Small intestine (tissue), 7 donors: ENCODE measurements at regions not wholly inside any gene's neighbourhood (a gene's known extent, or its start where the extent isn't known, plus 50 kb on each side); places are given as distances from the start of the nearest gene placed in this dataset.

Experiments used
- DNase-seq, 2 donors: peaks; one replicate each; pipeline versions ENCODE4 v3.0.0 to v3.0.0-alpha.2; 2013
- FAIRE-seq: peaks from 2 replicates; lab custom pipeline; 2012; peaks lifted over from hg19 to GRCh38; lab: Jason Lieb, UNC
- H3K27ac ChIP-seq, 3 donors: one replicate each; pipeline ENCODE4 v1.5.1; 2013; ENCODE audit warnings: low read length in 2 of 3, mild to moderate bottlenecking in 2 of 3, control low read depth in 1 of 3, inconsistent platforms in 1 of 3, low read depth in 1 of 3, moderate library complexity in 1 of 3
- H3K27me3 ChIP-seq, 3 donors: one replicate each; pipeline ENCODE4 v1.6.1; 2013; ENCODE audit warnings: low read length in 3 of 3, inconsistent platforms in 1 of 3; ENCODE audit not compliant: control insufficient read depth in 3 of 3, insufficient read depth in 3 of 3
- H3K36me3 ChIP-seq, 3 donors: one replicate each; pipeline ENCODE4 v1.6.1; 2013; ENCODE audit warnings: low read length in 3 of 3, inconsistent platforms in 1 of 3, low read depth in 1 of 3, mild to moderate bottlenecking in 1 of 3, moderate library complexity in 1 of 3; ENCODE audit not compliant: control insufficient read depth in 3 of 3, insufficient read depth in 2 of 3
- H3K4me1 ChIP-seq, 3 donors: one replicate each; pipeline ENCODE4 v1.6.1; 2013; ENCODE audit warnings: low read length in 2 of 3, inconsistent platforms in 1 of 3, low read depth in 1 of 3, mild to moderate bottlenecking in 1 of 3, moderate library complexity in 1 of 3; ENCODE audit not compliant: control insufficient read depth in 3 of 3, insufficient read depth in 2 of 3
- H3K4me3 ChIP-seq, 3 donors: one replicate each; pipeline ENCODE4 v1.5.1; 2013; ENCODE audit warnings: low read length in 3 of 3, control low read depth in 1 of 3, inconsistent platforms in 1 of 3, low read depth in 1 of 3, mild to moderate bottlenecking in 1 of 3, moderate library complexity in 1 of 3
- H3K9me3 ChIP-seq, 2 donors: one replicate each; pipeline ENCODE4 v1.6.1; 2013; ENCODE audit warnings: low read depth in 1 of 2, low read length in 1 of 2; ENCODE audit not compliant: control insufficient read depth in 2 of 2, insufficient read depth in 1 of 2
- WGBS, 3 donors: extraction: QIAGEN DNeasy Blood & Tissue Kit; methylation state at CpG; one replicate each; pipeline ENCODE4 v1.1.7; 2013; 5-methylcytosine and 5-hydroxymethylcytosine counted together
- donor health status: healthy with polysubstance abuse.
- donor health status: control.
- donor health status: control.
- donor health status: Bipolar disorder and iron deficiency.
- donor health status: healthy.

GRCh38 chr9:16025627-16026026 is 472.8 kb downstream of the CCDC171 start:
- FAIRE-seq = no peak
- Histone ChIP-seq H3K9me3 (peaks cover 0 to 4% of the 10 kb centered on the region in 2 donors), H3K4me3 (no peak overlapping the region), H3K4me1 (no peaks in the 10 kb centered on the region), H3K36me3 (no peaks in the 10 kb centered on the region), H3K27me3 (peaks cover 0 to 1% (median 0%) of the 10 kb centered on the region in 3 donors), H3K27ac (no peak overlapping the region)
- no peak for DNase-seq
- WGBS, 3 donors = 86 to 91% (median 87%) methylated on average over 2 of the region's 2 CpGs

DNA sequence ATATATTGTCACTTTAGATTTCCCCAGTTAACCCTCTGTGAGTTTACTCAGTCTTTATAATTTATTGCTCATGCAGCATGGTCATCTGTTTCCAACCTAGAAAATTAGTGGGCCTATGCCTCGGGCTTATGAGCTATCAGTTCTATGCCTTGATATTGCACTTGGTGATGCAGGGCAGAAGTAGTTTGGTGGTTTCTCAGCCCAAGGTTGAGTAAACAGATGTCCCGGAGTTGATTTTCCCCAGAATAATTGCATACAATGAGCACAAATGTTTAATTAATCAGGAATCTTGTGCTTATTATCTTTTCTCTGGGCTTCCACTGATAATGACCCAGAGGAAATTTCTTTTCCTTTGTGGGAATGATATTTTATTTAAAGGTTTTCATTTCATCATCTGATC is 474.0 kb downstream of the CCDC171 start:
- DNase-seq = no peak
- Histone ChIP-seq H3K9me3 (peaks cover 0 to 4% of the 10 kb centered on the region in 2 donors), H3K4me1 (no peaks in the 10 kb centered on the region), H3K27me3 (peaks cover 0 to 1% (median 0%) of the 10 kb centered on the region in 3 donors), H3K36me3 (no peaks in the 10 kb centered on the region), H3K27ac (no peak overlapping the region), H3K4me3 (no peak overlapping the region)
- FAIRE-seq = no peak
- WGBS, 3 donors = 51 to 78% (median 67%) methylated on average over 2 of the region's 2 CpGs

DNA sequence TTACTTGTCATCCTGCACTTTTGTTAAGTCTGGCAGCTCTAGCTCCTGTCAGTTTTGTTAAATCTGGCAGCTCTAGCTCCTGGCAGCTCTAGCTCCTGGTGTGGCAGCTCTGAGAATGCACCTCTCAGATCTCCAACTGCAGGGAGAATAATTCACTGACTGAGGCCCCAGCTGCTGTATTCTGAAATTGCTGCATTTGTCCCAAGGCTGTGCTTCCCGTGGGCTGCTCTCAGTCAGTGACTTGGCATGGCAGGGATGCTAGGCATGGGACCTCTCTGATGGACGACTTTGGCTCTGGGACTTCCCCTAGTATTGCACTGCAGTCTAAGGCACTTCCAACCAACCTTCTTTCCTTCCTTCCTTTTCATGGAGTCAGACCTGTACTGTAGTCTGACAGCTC is 475.7 kb downstream of the CCDC171 start:
- H3K9me3 ChIP-seq = peaks cover 0 to 4% of the 10 kb centered on the region in 2 donors
- no peak for DNase-seq
- FAIRE-seq = no peak
- H3K4me1 ChIP-seq = no peaks in the 10 kb centered on the region
- WGBS, 3 donors = 53 to 63% (median 60%) methylated on average over 2 of the region's 2 CpGs
- no peaks in the 10 kb centered on the region for H3K36me3 ChIP-seq
- no peak overlapping the region for H3K4me3 ChIP-seq
- peaks cover 0 to 1% (median 0%) of the 10 kb centered on the region in 3 donors for H3K27me3 ChIP-seq
- H3K27ac ChIP-seq = no peak overlapping the region

- FAIRE-seq (no peak), DNase-seq (no peak)
- H3K27ac ChIP-seq = no peak overlapping the region
- no peaks in the 10 kb centered on the region for H3K36me3 ChIP-seq
- no peaks in the 10 kb centered on the region for H3K4me1 ChIP-seq
- H3K9me3 ChIP-seq = peaks cover 0 to 4% of the 10 kb centered on the region in 2 donors
- H3K4me3 ChIP-seq = no peak overlapping the region
- peaks cover 0 to 1% (median 0%) of the 10 kb centered on the region in 3 donors for H3K27me3 ChIP-seq
- 69 to 81% (median 73%) methylated on average over 7 of the region's 7 CpGs for WGBS, 3 donors
These were observed 476.3 kb downstream of the CCDC171 start for GRCh38 chr9:16029046-16029615.

GRCh38 chr9:16029796-16030363 is 477.0 kb downstream of the CCDC171 start:
- peaks cover 0 to 4% of the 10 kb centered on the region in 2 donors for H3K9me3 ChIP-seq
- no peak overlapping the region for H3K4me3 ChIP-seq
- no peaks in the 10 kb centered on the region for H3K36me3 ChIP-seq
- WGBS, 3 donors = 77 to 90% (median 81%) methylated on average over 3 of the region's 3 CpGs
- no peak overlapping the region for H3K27ac ChIP-seq
- no peaks in the 10 kb centered on the region for H3K4me1 ChIP-seq
- FAIRE-seq (no peak), DNase-seq (no peak)
- H3K27me3 ChIP-seq = peaks cover 0 to 1% (median 0%) of the 10 kb centered on the region in 3 donors

- Histone ChIP-seq H3K36me3 (no peaks in the 10 kb centered on the region), H3K27ac (no peak overlapping the region), H3K4me1 (no peaks in the 10 kb centered on the region), H3K4me3 (no peak overlapping the region), H3K27me3 (peaks cover 0 to 1% (median 0%) of the 10 kb centered on the region in 3 donors), H3K9me3 (peaks cover 0 to 4% of the 10 kb centered on the region in 2 donors)
- FAIRE-seq = no peak
- WGBS, 3 donors = 66 to 71% (median 67%) methylated on average over 8 of the region's 8 CpGs
- no peak for DNase-seq
These were observed 477.8 kb downstream of the CCDC171 start for GRCh38 chr9:16030528-16031185.

DNA sequence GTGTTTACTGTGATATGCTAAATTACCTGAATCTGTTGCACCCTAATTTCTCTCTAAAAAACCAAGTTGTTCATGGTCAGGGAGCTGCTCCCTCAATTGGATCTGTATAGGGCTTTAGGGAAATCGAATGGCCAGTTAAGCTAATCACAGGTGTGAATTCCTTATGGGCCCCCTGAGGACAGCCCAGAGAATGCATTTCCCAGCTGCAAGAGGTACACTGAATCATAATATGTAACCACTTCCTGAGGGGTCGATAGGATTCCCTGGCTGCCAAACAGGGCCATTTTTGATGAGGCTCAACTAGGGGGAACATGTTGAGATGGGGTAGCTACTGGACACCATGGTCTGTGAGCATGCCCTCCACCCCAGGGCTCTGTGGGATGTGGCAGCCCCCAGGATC is 478.6 kb downstream of the CCDC171 start:
- H3K27me3 ChIP-seq = no peaks in the 10 kb centered on the region
- 27 to 48% (median 39%) methylated on average over 2 of the region's 2 CpGs for WGBS, 3 donors
- DNase-seq (no peak), FAIRE-seq (no peak)
- no peaks in the 10 kb centered on the region for H3K4me1 ChIP-seq
- H3K27ac ChIP-seq = no peak overlapping the region
- no peak overlapping the region for H3K4me3 ChIP-seq
- H3K9me3 ChIP-seq = no peaks in the 10 kb centered on the region
- H3K36me3 ChIP-seq = no peaks in the 10 kb centered on the region

- Histone ChIP-seq H3K4me1 (no peaks in the 10 kb centered on the region), H3K4me3 (no peak overlapping the region), H3K9me3 (no peaks in the 10 kb centered on the region), H3K27me3 (no peaks in the 10 kb centered on the region), H3K27ac (no peak overlapping the region), H3K36me3 (no peaks in the 10 kb centered on the region)
- no peak for DNase-seq
- 87 to 90% (median 89%) methylated on average over 6 of the region's 6 CpGs for WGBS, 3 donors
- no peak for FAIRE-seq
These were observed 479.1 kb downstream of the CCDC171 start for GRCh38 chr9:16031971-16032370.
